ENCODE measurements at regions not wholly inside any gene's neighbourhood (a gene's known extent, or its start where the extent isn't known, plus 50 kb on each side); places are given as distances from the start of the nearest gene placed in this dataset.

GRCh38 chr10:92757711-92758104 lies 68.0 kb downstream of the HHEX start:
- TF ChIP-seq CTCF (IDR thresholded peaks at IDR 0.05; ENCODE audit: low read length) (0 out of 2 replicates have a peak, but pooled peaks have one; percentile 7), EZH2 (optimal IDR thresholded peaks at IDR 0.05; ENCODE audit: low read depth, low read length) (no peak)

Data from MM.1S (cell line).